ENCODE measurements at regions not wholly inside any gene's neighbourhood (a gene's known extent, or its start where the extent isn't known, plus 50 kb on each side); places are given as distances from the start of the nearest gene placed in this dataset.

DNA sequence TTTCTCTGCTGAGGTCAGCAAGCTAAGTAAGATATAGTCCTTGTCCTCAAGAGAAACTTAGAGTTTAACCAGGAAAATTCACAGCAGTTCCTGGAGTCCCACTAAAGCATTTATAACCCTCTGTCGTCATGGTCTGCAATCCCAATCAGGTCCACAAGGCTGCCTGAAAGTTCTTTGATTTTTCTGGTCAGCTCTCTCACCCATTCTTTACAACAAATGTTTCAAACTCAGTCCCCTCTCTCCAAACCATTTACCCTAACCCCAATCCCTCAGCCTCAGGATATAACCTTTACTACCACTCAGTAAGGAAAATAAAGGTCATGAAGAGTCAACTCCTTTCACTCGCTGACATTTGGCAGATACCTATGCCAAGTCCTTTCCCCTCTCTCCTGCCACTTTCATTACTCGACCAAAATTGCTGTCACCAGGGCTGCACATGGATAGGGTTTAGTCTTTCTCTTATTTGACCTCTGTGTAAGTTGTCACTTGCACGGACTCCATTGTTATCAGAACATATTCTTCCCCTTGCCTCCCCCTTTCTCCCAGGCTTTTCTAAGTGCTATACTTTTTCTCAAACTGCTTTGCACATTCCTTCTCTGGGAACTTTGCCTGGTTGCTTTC is 936.6 kb downstream of the NR2F1-AS1 start:
- Histone ChIP-seq H2AFZ (ENCODE audit: low read depth, low read length) (no peak overlapping the region), H3K23ac (ENCODE audit: low read length in 2 of 2) (no peak overlapping the region), H2AK5ac (ENCODE audit: low read length, severe bottlenecking) (no peak overlapping the region), H3K36me3 (ENCODE audit: control insufficient read depth in 1 of 2, insufficient read depth in 2 of 2, low read depth in 1 of 2, low read length in 2 of 2) (no peaks in the 10 kb centered on the region), H3K4me3 (ENCODE audit: insufficient read depth in 1 of 2, low read depth in 1 of 2, low read length in 2 of 2) (no peak overlapping the region), H4K8ac (ENCODE audit: low read length) (no peak overlapping the region), H3K4ac (ENCODE audit: low read depth in 1 of 2, low read length in 2 of 2) (no peak overlapping the region), H4K91ac (ENCODE audit: low read length) (no peak overlapping the region), H2BK120ac (ENCODE audit: low read depth, low read length) (no peak overlapping the region), H2BK15ac (ENCODE audit: low read depth, poor library complexity, severe bottlenecking) (no peak overlapping the region), H2BK12ac (ENCODE audit: low read length in 2 of 2) (no peak overlapping the region), H3K27ac (ENCODE audit: low read length, poor library complexity, severe bottlenecking) (no peak overlapping the region), H3K9me3 (ENCODE audit: control insufficient read depth, low read length) (no peaks in the 10 kb centered on the region), H3K79me1 (replicated peaks; ENCODE audit: low read length, poor library complexity, severe bottlenecking) (no peaks in the 10 kb centered on the region), H3K18ac (ENCODE audit: low read depth in 1 of 2, low read length in 2 of 2) (no peak overlapping the region), H3K14ac (ENCODE audit: low read length in 2 of 2) (no peak overlapping the region), H2BK5ac (ENCODE audit: low read depth, low read length, poor library complexity, severe bottlenecking) (no peak overlapping the region), H3K4me1 (ENCODE audit: control insufficient read depth, insufficient read depth, low read depth, low read length) (no peaks in the 10 kb centered on the region), H3K9ac (ENCODE audit: low read length) (no peak overlapping the region), H3K27me3 (ENCODE audit: control insufficient read depth in 1 of 2, insufficient read depth in 1 of 2, low read length in 2 of 2) (no peaks in the 10 kb centered on the region), H3K4me2 (ENCODE audit: low read length, poor library complexity, severe bottlenecking) (no peak overlapping the region)
- DNase-seq, result no peak
- 53% methylated on average over 4 of the region's 4 CpGs for WGBS

DNA sequence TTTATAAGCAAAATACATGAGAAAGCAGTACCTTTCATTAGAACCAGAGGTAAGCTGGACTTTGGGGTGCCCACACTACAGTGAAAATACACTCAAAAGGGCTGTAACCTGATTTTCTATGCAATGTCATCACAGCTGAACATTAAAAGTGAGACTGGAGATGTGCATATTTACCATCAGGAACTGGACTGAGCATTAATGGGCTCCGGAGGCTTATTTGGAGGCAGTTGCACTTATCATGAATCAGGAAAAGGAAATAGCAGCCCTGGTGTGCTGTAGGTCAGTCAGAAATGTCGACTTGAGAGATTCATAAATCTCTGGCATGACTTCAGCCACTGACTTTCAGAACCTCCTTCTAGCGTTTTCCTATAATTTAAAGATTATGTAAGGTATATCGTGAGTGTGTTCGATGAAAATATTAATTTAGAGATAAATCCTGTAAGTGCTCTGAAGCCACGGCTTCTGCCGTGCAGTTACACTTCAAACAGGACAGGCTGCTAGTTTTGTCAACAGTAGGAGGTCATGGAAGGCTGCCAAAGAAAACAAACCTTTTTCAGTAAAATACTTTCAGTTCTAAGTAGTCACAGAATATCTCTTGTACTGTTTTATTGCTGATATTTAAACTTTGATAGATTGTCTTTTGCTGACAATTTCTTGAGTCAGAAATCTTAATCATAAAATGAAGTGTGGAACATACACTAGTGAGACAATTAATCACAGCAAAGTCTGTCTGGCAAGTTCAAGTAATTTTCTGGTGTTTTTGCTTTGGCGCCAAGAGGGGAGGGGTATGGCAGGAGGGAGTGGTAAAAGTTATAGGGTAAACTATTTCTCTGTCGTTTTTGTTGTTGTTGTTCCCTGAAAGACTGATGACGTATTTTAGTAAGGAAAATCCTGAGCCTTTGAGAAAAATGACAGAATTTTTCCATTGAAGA is 939.7 kb downstream of the NR2F1-AS1 start:
- Histone ChIP-seq H4K8ac (ENCODE audit: low read length) (no peak overlapping the region), H3K27me3 (ENCODE audit: control insufficient read depth in 1 of 2, insufficient read depth in 1 of 2, low read length in 2 of 2) (no peaks in the 10 kb centered on the region), H3K4me3 (ENCODE audit: insufficient read depth in 1 of 2, low read depth in 1 of 2, low read length in 2 of 2) (peak overlapping the region in 1 of 2 experiments; percentile 68), H3K79me1 (replicated peaks; ENCODE audit: low read length, poor library complexity, severe bottlenecking) (no peaks in the 10 kb centered on the region), H3K36me3 (ENCODE audit: control insufficient read depth in 1 of 2, insufficient read depth in 2 of 2, low read depth in 1 of 2, low read length in 2 of 2) (no peaks in the 10 kb centered on the region), H3K4me2 (ENCODE audit: low read length, poor library complexity, severe bottlenecking) (peak overlapping the region; percentile 56), H2BK12ac (ENCODE audit: low read length in 2 of 2) (no peak overlapping the region), H3K27ac (ENCODE audit: low read length, poor library complexity, severe bottlenecking) (peak overlapping the region; percentile 62), H3K14ac (ENCODE audit: low read length in 2 of 2) (peak overlapping the region in 1 of 2 experiments; percentile 9), H2BK120ac (ENCODE audit: low read depth, low read length) (peak overlapping the region; percentile 19), H3K23ac (ENCODE audit: low read length in 2 of 2) (no peak overlapping the region), H2AK5ac (ENCODE audit: low read length, severe bottlenecking) (no peak overlapping the region), H3K4ac (ENCODE audit: low read depth in 1 of 2, low read length in 2 of 2) (peak overlapping the region in 1 of 2 experiments; percentile 51), H3K9me3 (ENCODE audit: control insufficient read depth, low read length) (no peaks in the 10 kb centered on the region), H3K18ac (ENCODE audit: low read depth in 1 of 2, low read length in 2 of 2) (peak overlapping the region in 1 of 2 experiments; percentile 33), H2AFZ (ENCODE audit: low read depth, low read length) (no peak overlapping the region), H3K4me1 (ENCODE audit: control insufficient read depth, insufficient read depth, low read depth, low read length) (no peaks in the 10 kb centered on the region), H3K9ac (ENCODE audit: low read length) (peak overlapping the region; percentile 74), H2BK15ac (ENCODE audit: low read depth, poor library complexity, severe bottlenecking) (no peak overlapping the region), H2BK5ac (ENCODE audit: low read depth, low read length, poor library complexity, severe bottlenecking) (no peak overlapping the region), H4K91ac (ENCODE audit: low read length) (no peak overlapping the region)
- 0% methylated on average over 6 of the region's 10 CpGs for WGBS
- peak; percentile 79 for DNase-seq

DNA sequence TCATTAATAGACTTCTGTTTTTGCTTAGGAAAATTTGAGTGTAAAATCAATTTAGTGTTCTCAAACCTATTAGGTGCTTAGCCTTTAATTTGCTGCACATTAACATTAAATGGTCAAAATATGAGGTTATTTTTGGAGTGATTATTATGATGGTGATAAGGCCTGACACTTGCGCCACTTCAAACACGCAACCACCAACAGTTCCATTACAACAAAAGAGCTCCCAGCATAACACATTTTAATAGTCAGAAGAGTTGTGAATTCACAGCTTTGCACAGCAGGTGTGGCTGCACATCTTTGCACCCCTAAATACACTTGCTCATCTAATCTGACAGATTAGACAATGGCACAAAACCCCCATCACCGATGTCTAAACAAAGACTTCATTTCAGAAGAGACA is 940.7 kb downstream of the NR2F1-AS1 start:
- H3K9ac ChIP-seq (ENCODE audit: low read length), result no peak overlapping the region

DNA sequence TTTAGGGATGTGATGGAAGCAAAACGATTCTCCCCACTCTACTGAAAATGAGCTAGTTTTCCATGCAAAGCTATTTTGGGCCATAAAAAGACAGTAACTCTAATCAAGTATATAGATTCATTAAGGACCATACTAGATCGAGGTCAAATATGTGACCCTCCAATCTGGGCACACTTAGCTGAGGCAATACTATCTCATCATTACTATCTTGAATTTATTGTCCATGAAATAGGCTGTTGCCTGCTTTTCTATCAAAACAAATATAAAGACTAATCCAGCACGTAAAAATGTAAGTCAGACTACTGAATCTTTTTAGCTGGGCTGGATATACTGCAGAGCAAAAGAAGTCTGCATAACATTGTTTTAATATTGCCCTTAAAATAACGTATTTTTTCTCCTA is 943.1 kb downstream of the NR2F1-AS1 start:
- no peaks in the 10 kb centered on the region for H3K27me3 ChIP-seq (ENCODE audit: control insufficient read depth in 1 of 2, insufficient read depth in 1 of 2, low read length in 2 of 2)
- H2AFZ ChIP-seq (ENCODE audit: low read depth, low read length), result no peak overlapping the region
- no peak overlapping the region for H4K8ac ChIP-seq (ENCODE audit: low read length)
- no peak overlapping the region for H3K9ac ChIP-seq (ENCODE audit: low read length)
- H4K91ac ChIP-seq (ENCODE audit: low read length), result no peak overlapping the region
- 98% methylated on average over 3 of the region's 4 CpGs for WGBS
- H2BK15ac ChIP-seq (ENCODE audit: low read depth, poor library complexity, severe bottlenecking), result no peak overlapping the region
- H3K36me3 ChIP-seq (ENCODE audit: control insufficient read depth in 1 of 2, insufficient read depth in 2 of 2, low read depth in 1 of 2, low read length in 2 of 2), result no peaks in the 10 kb centered on the region
- no peak overlapping the region for H2AK5ac ChIP-seq (ENCODE audit: low read length, severe bottlenecking)
- H3K27ac ChIP-seq (ENCODE audit: low read length, poor library complexity, severe bottlenecking), result no peak overlapping the region
- H3K4me2 ChIP-seq (ENCODE audit: low read length, poor library complexity, severe bottlenecking), result no peak overlapping the region
- DNase-seq, result no peak
- no peak overlapping the region for H3K23ac ChIP-seq (ENCODE audit: low read length in 2 of 2)
- H3K14ac ChIP-seq (ENCODE audit: low read length in 2 of 2), result no peak overlapping the region
- no peak overlapping the region for H3K4ac ChIP-seq (ENCODE audit: low read depth in 1 of 2, low read length in 2 of 2)
- no peaks in the 10 kb centered on the region for H3K79me1 ChIP-seq (replicated peaks; ENCODE audit: low read length, poor library complexity, severe bottlenecking)
- no peak overlapping the region for H2BK120ac ChIP-seq (ENCODE audit: low read depth, low read length)
- H3K9me3 ChIP-seq (ENCODE audit: control insufficient read depth, low read length), result no peaks in the 10 kb centered on the region
- no peak overlapping the region for H2BK12ac ChIP-seq (ENCODE audit: low read length in 2 of 2)
- H3K4me3 ChIP-seq (ENCODE audit: insufficient read depth in 1 of 2, low read depth in 1 of 2, low read length in 2 of 2), result no peak overlapping the region
- no peak overlapping the region for H2BK5ac ChIP-seq (ENCODE audit: low read depth, low read length, poor library complexity, severe bottlenecking)
- no peak overlapping the region for H3K18ac ChIP-seq (ENCODE audit: low read depth in 1 of 2, low read length in 2 of 2)
- no peaks in the 10 kb centered on the region for H3K4me1 ChIP-seq (ENCODE audit: control insufficient read depth, insufficient read depth, low read depth, low read length)

More for the DNA sequence above, 940.7 kb downstream of the NR2F1-AS1 start:
- H2AFZ ChIP-seq (ENCODE audit: low read depth, low read length), result no peak overlapping the region
- H3K36me3 ChIP-seq (ENCODE audit: control insufficient read depth in 1 of 2, insufficient read depth in 2 of 2, low read depth in 1 of 2, low read length in 2 of 2), result no peaks in the 10 kb centered on the region
- H3K14ac ChIP-seq (ENCODE audit: low read length in 2 of 2), result no peak overlapping the region
- no peak overlapping the region for H3K27ac ChIP-seq (ENCODE audit: low read length, poor library complexity, severe bottlenecking)
- H3K4me3 ChIP-seq (ENCODE audit: insufficient read depth in 1 of 2, low read depth in 1 of 2, low read length in 2 of 2), result no peak overlapping the region
- no peak overlapping the region for H3K18ac ChIP-seq (ENCODE audit: low read depth in 1 of 2, low read length in 2 of 2)
- H3K23ac ChIP-seq (ENCODE audit: low read length in 2 of 2), result no peak overlapping the region
- no peak overlapping the region for H2BK15ac ChIP-seq (ENCODE audit: low read depth, poor library complexity, severe bottlenecking)
- DNase-seq, result no peak
- H2AK5ac ChIP-seq (ENCODE audit: low read length, severe bottlenecking), result no peak overlapping the region
- H3K4ac ChIP-seq (ENCODE audit: low read depth in 1 of 2, low read length in 2 of 2), result no peak overlapping the region
- H3K4me1 ChIP-seq (ENCODE audit: control insufficient read depth, insufficient read depth, low read depth, low read length), result no peaks in the 10 kb centered on the region
- 97% methylated on average over 3 of the region's 3 CpGs for WGBS
- no peaks in the 10 kb centered on the region for H3K79me1 ChIP-seq (replicated peaks; ENCODE audit: low read length, poor library complexity, severe bottlenecking)
- no peak overlapping the region for H2BK120ac ChIP-seq (ENCODE audit: low read depth, low read length)
- no peak overlapping the region for H4K91ac ChIP-seq (ENCODE audit: low read length)
- no peaks in the 10 kb centered on the region for H3K27me3 ChIP-seq (ENCODE audit: control insufficient read depth in 1 of 2, insufficient read depth in 1 of 2, low read length in 2 of 2)
- H3K9me3 ChIP-seq (ENCODE audit: control insufficient read depth, low read length), result no peaks in the 10 kb centered on the region
- no peak overlapping the region for H2BK5ac ChIP-seq (ENCODE audit: low read depth, low read length, poor library complexity, severe bottlenecking)
- no peak overlapping the region for H3K4me2 ChIP-seq (ENCODE audit: low read length, poor library complexity, severe bottlenecking)
- no peak overlapping the region for H2BK12ac ChIP-seq (ENCODE audit: low read length in 2 of 2)
- H4K8ac ChIP-seq (ENCODE audit: low read length), result no peak overlapping the region
